Glomerular endothelial cell (primary cell): ENCODE measurements at regions not wholly inside any gene's neighbourhood (a gene's known extent, or its start where the extent isn't known, plus 50 kb on each side); places are given as distances from the start of the nearest gene placed in this dataset.
"Not testable (repeated sequence)": the region's sequence is repeated elsewhere in the genome, so short reads cannot be mapped to it uniquely, and the experiment has no call there.

Experiments
- DNase-seq: peaks from one replicate; pipeline ENCODE4 v3.0.0-alpha.2; 2011; ENCODE audit warnings: low read depth, low spot score; ENCODE audit errors: extremely low read depth

GRCh38 chr7:9671979-9672917, 1238.8 kb downstream of the NXPH1 start:
- no peak for DNase-seq

GRCh38 chr7:9680713-9681112, 1247.3 kb downstream of the NXPH1 start:
- DNase-seq, result no peak

GRCh38 chr7:9681284-9681683, 1247.9 kb downstream of the NXPH1 start:
- DNase-seq, result no peak

GRCh38 chr7:9691286-9691685, 1257.9 kb downstream of the NXPH1 start:
- DNase-seq, result no peak

GRCh38 chr7:9698375-9698774, 1265.0 kb downstream of the NXPH1 start:
- DNase-seq, result no peak

- no peak for DNase-seq
Measured at GRCh38 chr7:9709216-9709615, 1264.5 kb upstream of the PHF14 start.

GRCh38 chr7:9711259-9711918, 1262.3 kb upstream of the PHF14 start:
- DNase-seq, result no peak

GRCh38 chr7:9718071-9718661, 1255.5 kb upstream of the PHF14 start:
- no peak for DNase-seq

- DNase-seq, result no peak
Measured at GRCh38 chr7:9719303-9719702, 1254.4 kb upstream of the PHF14 start.

GRCh38 chr7:9719721-9720120, 1254.0 kb upstream of the PHF14 start:
- DNase-seq, result no peak

- DNase-seq, result not testable (repeated sequence)
Measured at GRCh38 chr7:9725940-9726663, 1247.6 kb upstream of the PHF14 start.

- DNase-seq, result not testable (repeated sequence)
Measured at GRCh38 chr7:9726811-9727210, 1246.9 kb upstream of the PHF14 start.

- not testable (repeated sequence) for DNase-seq
Measured at GRCh38 chr7:9727467-9727869, 1246.2 kb upstream of the PHF14 start.

GRCh38 chr7:9728014-9728657, 1245.5 kb upstream of the PHF14 start:
- DNase-seq, result not testable (repeated sequence)

GRCh38 chr7:9752033-9752432, 1221.6 kb upstream of the PHF14 start:
- DNase-seq, result no peak

- no peak for DNase-seq
Measured at GRCh38 chr7:9761224-9761623, 1212.4 kb upstream of the PHF14 start.

- no peak for DNase-seq
Measured at GRCh38 chr7:9776900-9777299, 1196.8 kb upstream of the PHF14 start.

- no peak for DNase-seq
Measured at GRCh38 chr7:9778367-9778766, 1195.3 kb upstream of the PHF14 start.

- DNase-seq, result no peak
Measured at GRCh38 chr7:9781710-9782109, 1192.0 kb upstream of the PHF14 start.

GRCh38 chr7:9782275-9782674, 1191.4 kb upstream of the PHF14 start:
- DNase-seq, result no peak
